GM10266 (cell line): ENCODE measurements at regions not wholly inside any gene's neighbourhood (a gene's known extent, or its start where the extent isn't known, plus 50 kb on each side); places are given as distances from the start of the nearest gene placed in this dataset.

Experiments used
- DNase-seq: peaks from one replicate; pipeline ENCODE4 v3.0.0; 2012; ENCODE audit errors: extremely low spot score
- TF ChIP-seq, protein P1 (sequence below): IDR thresholded peaks from 2 replicates; pipeline ENCODE4 v1.5.1; 2012; ENCODE audit warnings: mild to moderate bottlenecking, low read depth; ENCODE audit not compliant: control insufficient read depth, insufficient read depth; ENCODE audit errors: missing control alignments

DNA sequence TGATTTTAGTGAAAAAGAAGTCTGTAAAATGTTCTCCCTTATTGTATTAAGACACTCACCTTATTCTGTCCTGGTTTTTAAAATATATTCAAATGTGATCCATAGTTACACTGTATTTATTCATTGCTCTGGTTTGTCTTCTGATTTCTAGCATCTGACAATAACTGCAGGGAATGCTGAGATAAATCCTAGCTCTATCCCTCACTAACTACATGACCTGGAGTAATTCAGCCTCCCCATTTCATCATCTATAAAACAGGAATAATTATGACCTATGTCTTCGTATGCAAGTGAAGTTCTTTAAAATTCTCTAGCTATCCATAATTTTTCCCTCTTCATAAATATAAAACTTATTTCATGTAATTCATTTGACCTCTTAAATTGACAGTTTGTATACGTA lies 104.0 kb upstream of the ESRRG start:
- TF ChIP-seq, protein P1, sequence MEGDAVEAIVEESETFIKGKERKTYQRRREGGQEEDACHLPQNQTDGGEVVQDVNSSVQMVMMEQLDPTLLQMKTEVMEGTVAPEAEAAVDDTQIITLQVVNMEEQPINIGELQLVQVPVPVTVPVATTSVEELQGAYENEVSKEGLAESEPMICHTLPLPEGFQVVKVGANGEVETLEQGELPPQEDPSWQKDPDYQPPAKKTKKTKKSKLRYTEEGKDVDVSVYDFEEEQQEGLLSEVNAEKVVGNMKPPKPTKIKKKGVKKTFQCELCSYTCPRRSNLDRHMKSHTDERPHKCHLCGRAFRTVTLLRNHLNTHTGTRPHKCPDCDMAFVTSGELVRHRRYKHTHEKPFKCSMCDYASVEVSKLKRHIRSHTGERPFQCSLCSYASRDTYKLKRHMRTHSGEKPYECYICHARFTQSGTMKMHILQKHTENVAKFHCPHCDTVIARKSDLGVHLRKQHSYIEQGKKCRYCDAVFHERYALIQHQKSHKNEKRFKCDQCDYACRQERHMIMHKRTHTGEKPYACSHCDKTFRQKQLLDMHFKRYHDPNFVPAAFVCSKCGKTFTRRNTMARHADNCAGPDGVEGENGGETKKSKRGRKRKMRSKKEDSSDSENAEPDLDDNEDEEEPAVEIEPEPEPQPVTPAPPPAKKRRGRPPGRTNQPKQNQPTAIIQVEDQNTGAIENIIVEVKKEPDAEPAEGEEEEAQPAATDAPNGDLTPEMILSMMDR = no peak
- no peak for DNase-seq

DNA sequence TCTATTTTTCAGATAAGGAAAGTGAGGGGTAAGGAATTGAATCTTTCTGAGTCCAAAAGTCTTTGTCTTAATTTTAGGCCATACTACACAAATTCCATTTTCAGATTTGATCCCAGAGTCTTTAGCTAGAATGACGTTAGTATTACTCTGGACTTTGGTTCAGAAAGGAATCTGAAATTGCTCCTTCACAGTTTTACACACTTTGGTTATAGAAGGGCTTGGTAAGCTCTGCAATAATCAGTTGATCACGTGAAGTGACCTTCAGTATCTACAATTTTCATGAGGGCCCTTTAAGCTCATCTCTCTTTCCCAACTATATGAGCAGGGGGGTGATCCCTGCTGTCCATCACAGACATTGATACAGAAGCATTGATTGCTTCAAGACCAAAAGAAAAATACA lies 103.4 kb upstream of the ESRRG start:
- TF ChIP-seq, protein P1 = no peak
- DNase-seq = no peak

DNA sequence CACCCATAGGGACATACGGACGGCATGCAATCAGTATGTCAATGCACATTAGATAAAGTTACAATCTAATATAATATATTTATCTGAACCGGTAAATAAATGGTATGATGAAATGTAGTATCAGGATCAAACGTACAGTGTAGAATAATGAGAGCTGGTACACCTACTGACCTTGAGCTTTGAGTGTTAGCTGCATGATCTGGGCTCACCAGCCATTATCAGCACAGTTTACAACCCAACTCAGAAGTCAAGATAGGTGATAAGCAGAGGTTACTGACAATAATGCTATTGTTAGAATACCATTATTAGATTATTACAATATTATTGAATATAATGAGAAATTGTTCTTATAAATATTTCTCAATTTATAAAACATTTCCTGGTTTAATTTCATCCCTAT lies 103.0 kb upstream of the ESRRG start:
- TF ChIP-seq, protein P1 = no peak
- no peak for DNase-seq

DNA sequence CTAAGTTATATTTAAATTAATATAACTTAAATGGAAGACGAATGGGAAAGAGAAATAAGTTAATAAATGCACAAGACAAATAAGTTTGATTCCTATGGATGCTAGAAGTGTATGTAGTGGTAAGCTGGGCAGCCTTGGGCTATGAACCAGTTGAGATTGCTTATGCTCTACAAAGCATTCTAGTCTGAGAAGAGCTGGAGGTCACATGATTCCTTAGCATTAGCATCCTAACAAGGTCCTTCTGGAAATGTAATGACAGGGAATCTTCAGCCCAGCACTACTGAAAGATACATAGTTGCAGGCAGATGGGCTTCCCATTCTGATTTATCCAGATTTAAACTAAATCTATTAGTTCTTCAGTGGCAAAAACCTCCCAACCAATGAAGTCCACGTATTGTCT lies 102.3 kb upstream of the ESRRG start:
- no peak for DNase-seq
- TF ChIP-seq, protein P1 = no peak

DNA sequence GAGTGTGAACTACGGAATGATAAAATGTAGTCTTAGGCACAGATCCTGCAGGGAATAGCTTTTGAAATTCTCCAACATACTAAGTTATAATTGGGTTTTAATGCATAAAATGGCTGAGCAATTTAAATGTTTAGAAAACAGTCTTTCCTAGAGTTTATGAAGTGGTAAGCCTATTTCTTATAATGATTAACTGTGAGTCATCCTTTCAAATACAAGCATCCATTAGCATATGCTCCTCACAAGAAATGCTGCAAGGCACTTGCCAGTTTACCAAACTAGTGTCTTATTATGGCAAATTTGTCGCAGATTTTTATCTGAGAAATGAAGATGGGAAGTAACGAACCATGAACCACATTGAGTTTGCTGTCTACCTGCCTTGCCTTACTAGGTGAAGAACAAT lies 101.3 kb upstream of the ESRRG start:
- DNase-seq = no peak
- TF ChIP-seq, protein P1 = no peak

DNA sequence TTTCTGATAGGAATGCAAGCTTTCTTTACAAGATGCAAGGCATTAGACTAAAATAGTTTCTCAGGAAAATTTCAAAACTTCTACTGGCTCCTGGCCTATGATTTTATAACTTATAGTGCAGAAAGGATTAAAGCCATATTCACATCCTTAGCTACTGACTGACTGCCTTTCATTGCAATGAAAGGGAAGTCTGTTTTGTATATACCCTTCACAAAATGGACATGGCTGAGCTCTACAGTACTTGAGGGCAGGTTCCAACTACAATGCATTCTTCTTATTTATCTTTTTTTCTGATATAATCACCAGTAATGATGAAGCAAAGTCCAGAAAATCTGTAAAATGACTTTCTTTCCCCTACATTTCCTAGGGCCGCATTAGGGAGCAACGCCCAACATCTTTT lies 100.5 kb upstream of the ESRRG start:
- TF ChIP-seq, protein P1 = no peak
- no peak for DNase-seq

DNA sequence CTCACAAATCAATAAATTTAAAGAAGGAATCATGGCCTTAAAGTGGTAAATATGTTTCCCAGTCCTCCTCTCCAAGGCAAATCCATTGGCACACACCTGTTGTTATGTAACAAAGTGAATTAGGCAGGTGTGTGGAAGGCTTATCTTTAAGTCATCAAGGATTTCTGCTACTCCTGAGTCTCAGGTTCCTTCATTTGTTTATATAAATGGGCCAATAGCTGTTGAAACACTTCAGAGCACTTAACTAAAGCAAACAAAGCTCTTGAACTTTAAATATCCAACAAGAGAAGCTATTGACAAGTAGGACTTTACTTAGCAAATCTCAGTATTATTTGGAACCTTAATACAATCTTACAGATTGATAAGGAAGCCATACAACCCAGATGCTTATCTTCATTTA lies 99.3 kb upstream of the ESRRG start:
- DNase-seq = no peak

More for the DNA sequence above, 99.3 kb upstream of the ESRRG start:
- TF ChIP-seq, protein P1 = no peak
